Testis (tissue), 2 donors: ENCODE measurements at regions not wholly inside any gene's neighbourhood (a gene's known extent, or its start where the extent isn't known, plus 50 kb on each side); places are given as distances from the start of the nearest gene placed in this dataset.

ENCODE experiments used
- DNase-seq: peaks from one replicate; pipeline ENCODE4 v3.0.0-alpha.2; 2019
- H3K27ac ChIP-seq, 2 donors: fragments of 200-600 bp; sonication (generic); one replicate each; pipeline ENCODE4 v1.5.1; 2019
- H3K27me3 ChIP-seq: fragments of 200-600 bp; sonication (generic); one replicate; pipeline ENCODE4 v1.5.1; 2019
- H3K36me3 ChIP-seq: fragments of 200-600 bp; sonication (generic); one replicate; pipeline ENCODE4 v1.5.1; 2017; ENCODE audit warnings: low read depth; ENCODE audit errors: missing control alignments
- H3K4me1 ChIP-seq: fragments of 200-600 bp; sonication (generic); one replicate; pipeline ENCODE4 v1.5.1; 2019
- H3K4me3 ChIP-seq, 2 donors: fragments of 200-600 bp; sonication (generic); one replicate each; pipeline ENCODE4 v1.5.1; 2017 to 2019
- H3K9me3 ChIP-seq: fragments of 200-600 bp; sonication (generic); one replicate; pipeline ENCODE4 v1.5.1; 2017
- POLR2A ChIP-seq: fragments of 450-650 bp; IDR thresholded peaks from one replicate; pipeline ENCODE4 v1.6.1; 2017; ENCODE audit warnings: antibody characterized with exemption, mild to moderate bottlenecking, moderate library complexity
- WGBS, 2 donors: methylation state at CpG; one replicate each; pipeline ENCODE4 v1.1.5; 2018; 5-methylcytosine and 5-hydroxymethylcytosine counted together
- intact Hi-C: fragments of 100-400 bp; cut with DNase I; formaldehyde crosslinking; loops from one replicate; pipeline ENCODE4 v1.15.1; 2023; ENCODE audit warnings: low total_unique reads
- TF ChIP-seq, protein P1 (sequence below), 3 experiments: fragments of 450-650 bp in 2 of 3; fragments of 200-600 bp in 1 of 3; sonication (generic) in 1 of 3; IDR thresholded peaks; one replicate each; pipeline ENCODE4 v1.5.1; 2016 to 2019; ENCODE audit warnings: antibody characterized with exemption in 3 of 3, mild to moderate bottlenecking in 2 of 3, moderate library complexity in 1 of 3

DNA sequence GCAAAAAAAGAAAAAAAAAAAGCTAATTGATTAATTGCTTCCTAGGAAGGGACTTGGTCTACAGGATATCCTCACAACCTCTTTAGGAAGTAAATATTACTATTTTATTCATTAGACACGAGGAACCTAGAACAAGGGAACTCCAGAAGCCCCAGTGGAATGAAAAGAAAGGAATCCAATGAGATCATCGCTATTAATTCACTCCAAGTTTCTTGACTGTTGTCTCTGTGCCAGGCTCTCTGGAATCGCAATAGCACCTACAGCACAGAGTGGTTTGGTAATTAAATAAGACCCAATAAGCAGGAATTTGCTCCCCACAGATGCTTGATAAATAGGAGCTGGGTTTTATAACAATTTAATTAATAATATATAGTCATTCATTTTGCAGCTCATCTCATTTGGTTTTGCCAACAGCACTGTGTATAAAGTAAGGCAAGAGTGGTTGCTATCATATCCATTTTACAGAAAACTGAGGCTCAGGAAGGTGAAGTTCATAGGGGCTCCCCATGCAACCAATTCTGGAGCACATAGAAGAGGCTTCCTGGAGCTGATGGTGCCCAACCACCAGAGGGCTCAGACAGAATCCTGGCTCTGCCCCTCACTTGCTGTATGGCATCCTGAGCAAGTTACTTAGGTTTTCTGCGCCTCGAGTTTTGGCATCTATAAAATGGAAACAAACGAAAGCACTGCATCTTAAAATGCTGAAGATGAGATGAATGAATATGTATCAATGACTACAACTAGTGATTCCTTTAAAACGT is 420.2 kb downstream of the MED13L start:
- no peak for DNase-seq
- WGBS, 2 donors = 72 to 78% methylated on average over 7 of the region's 7 CpGs
- Histone ChIP-seq H3K4me1 (no peaks in the 10 kb centered on the region), H3K36me3 (no peaks in the 10 kb centered on the region), H3K27ac (no peak overlapping the region), H3K4me3 (no peak overlapping the region), H3K27me3 (no peaks in the 10 kb centered on the region), H3K9me3 (no peaks in the 10 kb centered on the region)
- TF ChIP-seq, protein P1, sequence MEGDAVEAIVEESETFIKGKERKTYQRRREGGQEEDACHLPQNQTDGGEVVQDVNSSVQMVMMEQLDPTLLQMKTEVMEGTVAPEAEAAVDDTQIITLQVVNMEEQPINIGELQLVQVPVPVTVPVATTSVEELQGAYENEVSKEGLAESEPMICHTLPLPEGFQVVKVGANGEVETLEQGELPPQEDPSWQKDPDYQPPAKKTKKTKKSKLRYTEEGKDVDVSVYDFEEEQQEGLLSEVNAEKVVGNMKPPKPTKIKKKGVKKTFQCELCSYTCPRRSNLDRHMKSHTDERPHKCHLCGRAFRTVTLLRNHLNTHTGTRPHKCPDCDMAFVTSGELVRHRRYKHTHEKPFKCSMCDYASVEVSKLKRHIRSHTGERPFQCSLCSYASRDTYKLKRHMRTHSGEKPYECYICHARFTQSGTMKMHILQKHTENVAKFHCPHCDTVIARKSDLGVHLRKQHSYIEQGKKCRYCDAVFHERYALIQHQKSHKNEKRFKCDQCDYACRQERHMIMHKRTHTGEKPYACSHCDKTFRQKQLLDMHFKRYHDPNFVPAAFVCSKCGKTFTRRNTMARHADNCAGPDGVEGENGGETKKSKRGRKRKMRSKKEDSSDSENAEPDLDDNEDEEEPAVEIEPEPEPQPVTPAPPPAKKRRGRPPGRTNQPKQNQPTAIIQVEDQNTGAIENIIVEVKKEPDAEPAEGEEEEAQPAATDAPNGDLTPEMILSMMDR (IDR thresholded peaks at IDR 0.05) = no peak
- TF ChIP-seq POLR2A = no peak
- intact Hi-C loops = no loop called here

DNA sequence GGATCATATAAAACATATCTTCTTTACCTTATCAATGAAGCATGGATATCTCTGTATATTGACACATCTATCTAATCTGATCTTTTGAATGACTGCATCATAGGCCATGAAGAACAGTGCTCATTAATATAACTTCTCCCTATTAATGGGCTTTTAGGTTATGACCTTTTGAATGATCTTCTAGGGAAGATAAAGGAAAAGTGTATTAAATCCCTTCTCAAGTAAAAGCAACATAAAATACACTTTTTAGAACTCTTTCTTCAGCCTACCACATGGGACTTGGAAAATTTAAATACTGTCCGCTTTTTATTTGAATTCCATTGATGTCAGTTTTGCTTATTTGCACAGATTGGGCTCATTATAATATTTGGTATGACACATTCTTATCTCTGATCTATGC is 425.4 kb downstream of the MED13L start:
- Histone ChIP-seq H3K36me3 (no peaks in the 10 kb centered on the region), H3K27ac (no peak overlapping the region), H3K4me3 (no peak overlapping the region), H3K4me1 (no peaks in the 10 kb centered on the region), H3K9me3 (no peaks in the 10 kb centered on the region), H3K27me3 (no peaks in the 10 kb centered on the region)
- TF ChIP-seq, protein P1 (IDR thresholded peaks at IDR 0.05) = no peak
- TF ChIP-seq POLR2A = no peak
- intact Hi-C loops = no loop called here
- WGBS, 2 donors = 91 to 100% methylated on average over 1 of the region's 1 CpG
- no peak for DNase-seq

DNA sequence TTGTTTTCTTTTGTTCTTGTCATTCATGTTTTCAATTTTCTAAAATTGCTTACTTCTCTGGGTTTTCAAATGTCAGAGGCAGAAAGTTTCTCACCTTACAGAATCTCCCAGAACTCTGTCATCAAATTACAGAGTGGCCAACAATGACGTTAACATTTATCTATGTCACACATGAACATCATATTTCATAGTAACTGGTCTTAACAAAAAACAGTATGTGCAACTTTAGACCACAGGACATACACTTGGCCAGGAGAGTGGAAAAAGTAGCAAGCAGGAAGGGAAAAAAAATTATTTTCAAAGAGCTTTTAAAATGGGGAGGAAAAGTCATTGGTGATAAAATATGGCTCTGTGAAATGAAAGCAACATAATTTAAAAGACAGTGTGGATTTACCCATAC is 426.5 kb downstream of the MED13L start:
- TF ChIP-seq, protein P1 (IDR thresholded peaks at IDR 0.05) = no peak
- TF ChIP-seq POLR2A = no peak
- Histone ChIP-seq H3K4me3 (no peak overlapping the region), H3K4me1 (no peaks in the 10 kb centered on the region), H3K9me3 (no peaks in the 10 kb centered on the region), H3K27me3 (no peaks in the 10 kb centered on the region), H3K27ac (no peak overlapping the region), H3K36me3 (no peaks in the 10 kb centered on the region)
- intact Hi-C loops = no loop called here
- WGBS, 2 donors = 67 to 78% methylated on average over 1 of the region's 1 CpG
- DNase-seq = no peak

DNA sequence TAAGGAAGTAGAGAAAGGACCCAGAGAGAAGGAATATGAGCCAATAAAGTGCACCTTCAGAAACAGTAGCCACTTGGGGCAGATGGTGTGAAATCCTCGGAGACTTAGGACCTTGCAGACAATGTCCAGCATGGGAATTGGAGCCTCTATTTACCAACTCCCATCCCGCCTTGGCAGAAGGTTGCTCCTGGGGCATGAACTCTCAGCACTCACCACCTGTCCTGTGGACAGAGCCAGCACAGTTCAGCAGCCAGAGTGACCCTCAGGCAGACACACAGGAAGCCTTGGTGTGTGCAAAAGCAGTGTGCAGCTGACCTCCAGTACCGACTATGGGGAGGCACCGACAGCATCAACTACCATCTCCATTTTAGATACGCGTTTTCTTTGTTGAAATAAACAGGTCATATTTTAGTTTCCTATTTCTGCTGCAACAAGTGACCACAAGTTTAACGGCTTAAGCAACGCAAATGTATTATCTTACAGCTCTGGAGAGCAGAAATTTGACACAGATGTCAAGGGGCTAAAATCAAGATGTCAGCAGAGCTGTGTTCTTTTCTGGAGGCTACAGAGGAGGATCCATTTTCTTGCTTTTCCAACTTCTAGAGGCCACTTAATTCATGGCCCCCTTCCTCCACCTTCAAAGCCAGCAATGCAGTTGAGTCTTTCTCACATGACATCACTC is 428.1 kb downstream of the MED13L start:
- no peaks in the 10 kb centered on the region for H3K27me3 ChIP-seq
- 86 to 87% methylated on average over 7 to 8 of the region's 8 CpGs for WGBS, 2 donors
- intact Hi-C loops = no loop called here
- no peak for DNase-seq
- no peak overlapping the region for H3K4me3 ChIP-seq
- TF ChIP-seq, protein P1 (IDR thresholded peaks at IDR 0.05) = no peak
- TF ChIP-seq POLR2A = no peak
- H3K9me3 ChIP-seq = no peaks in the 10 kb centered on the region
- H3K27ac ChIP-seq = no peak overlapping the region
- H3K36me3 ChIP-seq = no peaks in the 10 kb centered on the region
- no peaks in the 10 kb centered on the region for H3K4me1 ChIP-seq
